ENCODE measurements at regions not wholly inside any gene's neighbourhood (a gene's known extent, or its start where the extent isn't known, plus 50 kb on each side); places are given as distances from the start of the nearest gene placed in this dataset.

- Histone ChIP-seq H3K9me3 (ENCODE audit: low read length) (no peaks in the 10 kb centered on the region), H3K4me3 (ENCODE audit: low read depth in 1 of 2, low read length in 2 of 2) (peak overlapping the region in 1 of 2 donors; percentile 12), H3K27ac (ENCODE audit: low read depth, low read length) (peak overlapping the region; percentile 62), H3K9ac (ENCODE audit: low read length) (no peak overlapping the region), H3K27me3 (ENCODE audit: control insufficient read depth in 1 of 2, insufficient read depth in 2 of 2, low read length in 2 of 2) (no peaks in the 10 kb centered on the region), H3K36me3 (ENCODE audit: insufficient read depth, low read length) (no peaks in the 10 kb centered on the region), H3K4me1 (ENCODE audit: insufficient read depth, low read length) (peaks cover 19% of the 10 kb centered on the region)
These were observed 438.7 kb upstream of the MYT1L start for GRCh38 chr2:2769481-2770431.

- H3K9me3 ChIP-seq (ENCODE audit: low read length), result no peaks in the 10 kb centered on the region
- peaks cover 29% of the 10 kb centered on the region for H3K4me1 ChIP-seq (ENCODE audit: insufficient read depth, low read length)
- no peak overlapping the region for H3K27ac ChIP-seq (ENCODE audit: low read depth, low read length)
- H3K27me3 ChIP-seq (ENCODE audit: control insufficient read depth in 1 of 2, insufficient read depth in 2 of 2, low read length in 2 of 2), result no peaks in the 10 kb centered on the region
- H3K9ac ChIP-seq (ENCODE audit: low read length), result no peak overlapping the region
- no peaks in the 10 kb centered on the region for H3K36me3 ChIP-seq (ENCODE audit: insufficient read depth, low read length)
- H3K4me3 ChIP-seq (ENCODE audit: low read depth in 1 of 2, low read length in 2 of 2), result no peak overlapping the region
These were observed 437.4 kb upstream of the MYT1L start for GRCh38 chr2:2768476-2768875.

- H3K9me3 ChIP-seq (ENCODE audit: low read length), result no peaks in the 10 kb centered on the region
- no peaks in the 10 kb centered on the region for H3K36me3 ChIP-seq (ENCODE audit: insufficient read depth, low read length)
- no peak overlapping the region for H3K9ac ChIP-seq (ENCODE audit: low read length)
- H3K27ac ChIP-seq (ENCODE audit: low read depth, low read length), result no peak overlapping the region
- no peaks in the 10 kb centered on the region for H3K27me3 ChIP-seq (ENCODE audit: control insufficient read depth in 1 of 2, insufficient read depth in 2 of 2, low read length in 2 of 2)
- no peak overlapping the region for H3K4me3 ChIP-seq (ENCODE audit: low read depth in 1 of 2, low read length in 2 of 2)
- peaks cover 35% of the 10 kb centered on the region for H3K4me1 ChIP-seq (ENCODE audit: insufficient read depth, low read length)
These were observed 436.8 kb upstream of the MYT1L start for GRCh38 chr2:2767837-2768236.

- peaks cover 2% of the 10 kb centered on the region for H3K9me3 ChIP-seq (ENCODE audit: low read length)
- H3K27me3 ChIP-seq (ENCODE audit: control insufficient read depth in 1 of 2, insufficient read depth in 2 of 2, low read length in 2 of 2), result no peaks in the 10 kb centered on the region
- H3K36me3 ChIP-seq (ENCODE audit: insufficient read depth, low read length), result no peaks in the 10 kb centered on the region
- H3K27ac ChIP-seq (ENCODE audit: low read depth, low read length), result no peak overlapping the region
- no peak overlapping the region for H3K9ac ChIP-seq (ENCODE audit: low read length)
- H3K4me3 ChIP-seq (ENCODE audit: low read depth in 1 of 2, low read length in 2 of 2), result no peak overlapping the region
- H3K4me1 ChIP-seq (ENCODE audit: insufficient read depth, low read length), result peaks cover 35% of the 10 kb centered on the region
These were observed 434.9 kb upstream of the MYT1L start for GRCh38 chr2:2765839-2766495.

- H3K36me3 ChIP-seq (ENCODE audit: insufficient read depth, low read length), result no peaks in the 10 kb centered on the region
- peaks cover 5% of the 10 kb centered on the region for H3K9me3 ChIP-seq (ENCODE audit: low read length)
- H3K4me3 ChIP-seq (ENCODE audit: low read depth in 1 of 2, low read length in 2 of 2), result no peak overlapping the region
- no peaks in the 10 kb centered on the region for H3K27me3 ChIP-seq (ENCODE audit: control insufficient read depth in 1 of 2, insufficient read depth in 2 of 2, low read length in 2 of 2)
- H3K4me1 ChIP-seq (ENCODE audit: insufficient read depth, low read length), result peaks cover 31% of the 10 kb centered on the region
- H3K9ac ChIP-seq (ENCODE audit: low read length), result no peak overlapping the region
- no peak overlapping the region for H3K27ac ChIP-seq (ENCODE audit: low read depth, low read length)
These were observed 434.2 kb upstream of the MYT1L start for GRCh38 chr2:2765176-2765800.

- no peaks in the 10 kb centered on the region for H3K27me3 ChIP-seq (ENCODE audit: control insufficient read depth in 1 of 2, insufficient read depth in 2 of 2, low read length in 2 of 2)
These were observed 433.7 kb upstream of the MYT1L start for GRCh38 chr2:2764739-2765138.

GRCh38 chr2:2764001-2764355 is 432.9 kb upstream of the MYT1L start:
- Histone ChIP-seq H3K4me3 (ENCODE audit: low read depth in 1 of 2, low read length in 2 of 2) (no peak overlapping the region), H3K4me1 (ENCODE audit: insufficient read depth, low read length) (peaks cover 20% of the 10 kb centered on the region), H3K27me3 (ENCODE audit: control insufficient read depth in 1 of 2, insufficient read depth in 2 of 2, low read length in 2 of 2) (no peaks in the 10 kb centered on the region), H3K9ac (ENCODE audit: low read length) (no peak overlapping the region), H3K27ac (ENCODE audit: low read depth, low read length) (no peak overlapping the region), H3K9me3 (ENCODE audit: low read length) (peaks cover 5% of the 10 kb centered on the region), H3K36me3 (ENCODE audit: insufficient read depth, low read length) (no peaks in the 10 kb centered on the region)

More at GRCh38 chr2:2764739-2765138, 433.7 kb upstream of the MYT1L start:
- H3K9me3 ChIP-seq (ENCODE audit: low read length), result peaks cover 5% of the 10 kb centered on the region
- H3K9ac ChIP-seq (ENCODE audit: low read length), result no peak overlapping the region
- no peaks in the 10 kb centered on the region for H3K36me3 ChIP-seq (ENCODE audit: insufficient read depth, low read length)
- peaks cover 27% of the 10 kb centered on the region for H3K4me1 ChIP-seq (ENCODE audit: insufficient read depth, low read length)
- H3K27ac ChIP-seq (ENCODE audit: low read depth, low read length), result no peak overlapping the region
- no peak overlapping the region for H3K4me3 ChIP-seq (ENCODE audit: low read depth in 1 of 2, low read length in 2 of 2)

GRCh38 chr2:2763351-2764000 is 432.4 kb upstream of the MYT1L start:
- Histone ChIP-seq H3K27me3 (ENCODE audit: control insufficient read depth in 1 of 2, insufficient read depth in 2 of 2, low read length in 2 of 2) (no peaks in the 10 kb centered on the region), H3K36me3 (ENCODE audit: insufficient read depth, low read length) (no peaks in the 10 kb centered on the region), H3K4me1 (ENCODE audit: insufficient read depth, low read length) (peaks cover 20% of the 10 kb centered on the region), H3K4me3 (ENCODE audit: low read depth in 1 of 2, low read length in 2 of 2) (no peak overlapping the region), H3K9me3 (ENCODE audit: low read length) (peaks cover 5% of the 10 kb centered on the region), H3K27ac (ENCODE audit: low read depth, low read length) (no peak overlapping the region), H3K9ac (ENCODE audit: low read length) (no peak overlapping the region)

- Histone ChIP-seq H3K9ac (ENCODE audit: low read length) (no peak overlapping the region), H3K36me3 (ENCODE audit: insufficient read depth, low read length) (no peaks in the 10 kb centered on the region), H3K27ac (ENCODE audit: low read depth, low read length) (no peak overlapping the region), H3K27me3 (ENCODE audit: control insufficient read depth in 1 of 2, insufficient read depth in 2 of 2, low read length in 2 of 2) (no peaks in the 10 kb centered on the region), H3K4me1 (ENCODE audit: insufficient read depth, low read length) (peaks cover 20% of the 10 kb centered on the region), H3K4me3 (ENCODE audit: low read depth in 1 of 2, low read length in 2 of 2) (no peak overlapping the region), H3K9me3 (ENCODE audit: low read length) (peaks cover 5% of the 10 kb centered on the region)
These were observed 431.8 kb upstream of the MYT1L start for GRCh38 chr2:2762913-2763312.

GRCh38 chr2:2762166-2762908 is 431.3 kb upstream of the MYT1L start:
- no peak overlapping the region for H3K9ac ChIP-seq (ENCODE audit: low read length)

More at GRCh38 chr2:2762166-2762908, 431.3 kb upstream of the MYT1L start:
- Histone ChIP-seq H3K36me3 (ENCODE audit: insufficient read depth, low read length) (no peaks in the 10 kb centered on the region), H3K9me3 (ENCODE audit: low read length) (peaks cover 5% of the 10 kb centered on the region), H3K4me1 (ENCODE audit: insufficient read depth, low read length) (peaks cover 20% of the 10 kb centered on the region), H3K27ac (ENCODE audit: low read depth, low read length) (no peak overlapping the region), H3K27me3 (ENCODE audit: control insufficient read depth in 1 of 2, insufficient read depth in 2 of 2, low read length in 2 of 2) (no peaks in the 10 kb centered on the region), H3K4me3 (ENCODE audit: low read depth in 1 of 2, low read length in 2 of 2) (no peak overlapping the region)

Data from muscle layer of colon (tissue), 2 donors.